GM13976 (cell line): ENCODE measurements at regions not wholly inside any gene's neighbourhood (a gene's known extent, or its start where the extent isn't known, plus 50 kb on each side); places are given as distances from the start of the nearest gene placed in this dataset.

ENCODE experiments used
- DNase-seq: peaks from one replicate; pipeline ENCODE4 v3.0.0; 2012; ENCODE audit warnings: low spot score
- in situ Hi-C: fragments of 300-500 bp; cut with MboI; formaldehyde crosslinking; loops from one replicate; pipeline ENCODE4 v1.12.0; 2022; ENCODE audit warnings: low sequenced_read_pairs, mixed read lengths, inconsistent platforms; ENCODE audit not compliant: unreplicated experiment
- TF ChIP-seq, protein P1 (sequence below): IDR thresholded peaks from 2 replicates; pipeline ENCODE4 v1.5.1; 2012; ENCODE audit warnings: borderline replicate concordance, mild to moderate bottlenecking; ENCODE audit not compliant: insufficient read depth; ENCODE audit errors: extremely low read depth, missing control alignments, control extremely low read depth

DNA sequence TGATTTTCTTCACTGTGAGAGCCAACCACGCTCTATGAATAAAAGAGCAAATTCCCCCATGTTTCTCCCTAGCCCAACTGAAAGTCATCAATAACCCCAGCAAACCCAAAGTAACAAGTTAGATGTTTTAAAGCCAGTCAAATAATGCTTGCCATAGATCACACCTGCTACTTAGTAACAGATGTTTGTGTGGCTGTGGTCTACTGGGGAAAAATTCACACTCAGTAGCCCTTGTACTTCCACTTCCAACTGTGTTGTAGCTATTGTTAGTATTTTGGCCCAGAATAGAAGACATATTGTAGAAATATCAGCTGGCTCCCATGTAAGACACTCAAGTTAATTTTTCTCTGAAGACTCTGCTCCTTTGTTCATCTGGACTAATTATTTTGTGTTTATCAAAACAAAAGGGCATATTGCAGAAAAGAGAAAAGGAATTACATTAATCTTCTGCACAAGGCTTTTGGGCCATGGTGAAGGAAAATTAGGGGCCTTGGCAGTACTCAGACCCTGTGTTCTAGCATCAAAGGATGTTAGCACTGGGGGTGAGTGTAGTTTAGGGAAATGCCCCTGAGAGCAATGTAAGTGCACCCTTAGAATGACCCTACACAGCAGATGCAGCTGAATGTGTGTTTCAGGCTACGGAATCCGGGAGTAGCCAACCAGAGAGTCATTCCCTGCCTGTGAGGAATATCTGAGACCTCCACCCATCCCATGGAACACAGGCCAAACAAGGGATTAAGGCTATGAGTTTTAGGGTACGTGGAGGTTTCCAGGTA lies 521.9 kb downstream of the EPHA4 start:
- DNase-seq, result no peak
- in situ Hi-C loops, result no loop called here
- TF ChIP-seq, protein P1, sequence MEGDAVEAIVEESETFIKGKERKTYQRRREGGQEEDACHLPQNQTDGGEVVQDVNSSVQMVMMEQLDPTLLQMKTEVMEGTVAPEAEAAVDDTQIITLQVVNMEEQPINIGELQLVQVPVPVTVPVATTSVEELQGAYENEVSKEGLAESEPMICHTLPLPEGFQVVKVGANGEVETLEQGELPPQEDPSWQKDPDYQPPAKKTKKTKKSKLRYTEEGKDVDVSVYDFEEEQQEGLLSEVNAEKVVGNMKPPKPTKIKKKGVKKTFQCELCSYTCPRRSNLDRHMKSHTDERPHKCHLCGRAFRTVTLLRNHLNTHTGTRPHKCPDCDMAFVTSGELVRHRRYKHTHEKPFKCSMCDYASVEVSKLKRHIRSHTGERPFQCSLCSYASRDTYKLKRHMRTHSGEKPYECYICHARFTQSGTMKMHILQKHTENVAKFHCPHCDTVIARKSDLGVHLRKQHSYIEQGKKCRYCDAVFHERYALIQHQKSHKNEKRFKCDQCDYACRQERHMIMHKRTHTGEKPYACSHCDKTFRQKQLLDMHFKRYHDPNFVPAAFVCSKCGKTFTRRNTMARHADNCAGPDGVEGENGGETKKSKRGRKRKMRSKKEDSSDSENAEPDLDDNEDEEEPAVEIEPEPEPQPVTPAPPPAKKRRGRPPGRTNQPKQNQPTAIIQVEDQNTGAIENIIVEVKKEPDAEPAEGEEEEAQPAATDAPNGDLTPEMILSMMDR, result no peak

DNA sequence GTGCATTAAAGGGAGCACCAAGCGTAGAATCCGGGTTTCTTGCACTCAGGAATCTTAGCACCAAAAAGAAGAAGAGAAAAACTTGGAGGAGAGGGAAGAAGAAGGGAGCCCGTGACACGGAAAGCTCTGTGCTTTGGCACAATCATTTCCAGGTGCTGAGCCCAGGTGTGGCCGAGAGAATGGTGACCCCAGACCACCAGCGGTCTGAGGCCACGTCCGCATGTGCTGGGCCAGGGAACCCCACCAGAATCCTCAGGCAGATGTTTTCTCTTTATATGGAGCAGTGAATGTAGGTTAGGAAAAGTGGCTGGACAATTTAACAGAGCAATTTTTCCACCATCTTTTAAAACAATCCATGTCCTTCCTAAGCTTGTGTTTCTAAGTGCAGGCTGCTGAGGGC lies 520.9 kb downstream of the EPHA4 start:
- in situ Hi-C loops, result no loop called here
- TF ChIP-seq, protein P1, result no peak
- DNase-seq, result no peak

DNA sequence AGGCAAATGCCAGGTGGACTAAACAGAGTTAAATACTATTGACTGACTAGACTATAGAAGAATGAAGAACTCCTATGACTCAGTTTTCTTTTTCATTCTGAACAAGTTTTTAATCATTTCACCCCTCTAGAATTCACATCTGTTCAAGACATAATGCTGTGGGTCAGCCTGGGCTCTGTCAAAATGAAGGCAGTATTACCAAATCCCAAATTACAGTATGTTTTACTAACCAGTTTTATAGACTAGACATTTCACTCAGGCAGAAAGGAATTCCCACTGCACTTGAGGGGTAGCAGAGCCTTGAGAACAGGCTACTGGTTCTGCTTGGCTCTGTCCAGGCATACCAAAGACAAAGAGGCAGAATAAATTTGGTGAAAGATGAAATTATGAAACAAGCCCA lies 511.7 kb downstream of the EPHA4 start:
- no peak for DNase-seq
- TF ChIP-seq, protein P1, result no peak
- in situ Hi-C loops, result no loop called here

DNA sequence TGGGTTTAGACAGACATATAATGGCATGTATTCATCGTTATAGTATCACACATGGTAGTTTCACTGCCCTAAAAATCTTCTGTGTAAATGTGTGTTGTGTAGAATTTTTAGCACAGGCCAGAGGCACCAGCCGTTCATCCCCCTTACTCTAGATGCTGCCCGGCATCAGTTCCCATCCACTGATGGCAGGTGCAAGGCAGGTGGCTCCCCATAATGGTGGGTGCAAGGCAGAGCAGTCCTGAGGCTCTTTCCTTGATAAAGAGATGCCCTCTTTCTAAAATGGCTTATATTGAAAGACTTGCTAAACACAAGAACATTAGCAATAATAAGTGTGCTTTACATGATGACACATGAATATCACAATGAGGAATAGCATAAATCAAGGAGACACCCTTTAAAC lies 508.5 kb downstream of the EPHA4 start:
- DNase-seq, result no peak
- TF ChIP-seq, protein P1, result no peak
- in situ Hi-C loops, result no loop called here

DNA sequence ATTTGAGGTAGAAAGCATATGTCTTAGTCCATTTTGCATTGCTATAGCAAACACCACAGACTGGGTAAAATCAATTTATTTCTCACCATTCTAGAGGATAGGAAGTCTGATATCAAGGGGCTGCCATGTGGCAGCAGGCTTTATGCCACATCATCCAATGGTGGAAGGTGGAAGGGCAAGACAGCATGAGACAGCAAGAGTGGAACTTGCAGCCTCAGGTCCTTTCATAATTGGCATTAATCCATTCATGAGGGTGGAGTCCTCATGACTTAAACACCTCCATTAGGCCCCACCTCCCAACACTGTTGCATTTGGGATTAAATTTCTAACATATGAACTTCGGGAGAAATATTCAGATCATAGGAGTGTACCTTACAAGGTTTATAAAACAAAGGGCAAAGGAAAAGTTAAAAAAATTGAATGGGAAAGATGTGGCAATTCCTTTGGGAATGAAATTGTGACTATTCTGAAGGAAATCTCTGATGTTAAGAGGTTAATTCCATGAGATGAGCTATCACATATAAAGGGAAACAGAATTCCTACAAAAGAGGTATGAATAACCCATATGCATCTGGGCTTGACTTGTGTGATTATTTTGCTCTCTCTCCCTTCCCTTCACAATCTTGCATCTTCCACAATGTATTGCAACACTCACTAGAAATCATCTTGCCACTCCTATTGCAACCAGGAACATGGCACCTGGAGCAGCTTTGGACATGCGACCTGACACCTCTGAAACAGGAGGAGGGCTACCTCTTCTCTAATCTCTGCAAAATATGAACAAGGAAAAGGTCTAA lies 507.8 kb downstream of the EPHA4 start:
- in situ Hi-C loops, result no loop called here
- no peak for DNase-seq
- TF ChIP-seq, protein P1, result no peak

DNA sequence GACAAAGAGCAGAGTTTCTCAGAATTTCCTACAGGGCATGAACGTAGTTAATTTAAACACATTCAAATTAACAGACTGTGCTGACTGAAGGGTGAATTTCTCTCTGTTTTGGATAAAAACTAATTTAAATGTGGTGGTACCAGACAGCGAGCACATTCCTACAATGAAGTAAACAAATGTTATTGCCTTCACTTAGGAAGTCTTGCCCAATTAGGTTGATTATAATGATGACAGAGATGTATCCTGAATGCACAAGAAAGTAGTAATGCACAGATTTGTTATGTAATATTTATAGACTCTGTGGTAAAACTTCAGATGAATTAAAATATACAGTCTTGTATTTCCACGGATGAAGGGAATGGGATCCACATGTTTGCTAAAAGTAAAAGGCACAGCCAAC lies 507.2 kb downstream of the EPHA4 start:
- in situ Hi-C loops, result no loop called here
- TF ChIP-seq, protein P1, result no peak
- no peak for DNase-seq
